ENCODE measurements at regions not wholly inside any gene's neighbourhood (a gene's known extent, or its start where the extent isn't known, plus 50 kb on each side); places are given as distances from the start of the nearest gene placed in this dataset.
A peak's percentile ranks its signal among the peaks of the same experiment; 100 is the strongest.
"Not testable (repeated sequence)": the region's sequence is repeated elsewhere in the genome, so short reads cannot be mapped to it uniquely, and the experiment has no call there.

- DNase-seq (ENCODE audit: low spot score), result no peak
These were observed 199.7 kb downstream of the CRLF2 start for GRCh38 chrX:1012678-1013300.

DNA sequence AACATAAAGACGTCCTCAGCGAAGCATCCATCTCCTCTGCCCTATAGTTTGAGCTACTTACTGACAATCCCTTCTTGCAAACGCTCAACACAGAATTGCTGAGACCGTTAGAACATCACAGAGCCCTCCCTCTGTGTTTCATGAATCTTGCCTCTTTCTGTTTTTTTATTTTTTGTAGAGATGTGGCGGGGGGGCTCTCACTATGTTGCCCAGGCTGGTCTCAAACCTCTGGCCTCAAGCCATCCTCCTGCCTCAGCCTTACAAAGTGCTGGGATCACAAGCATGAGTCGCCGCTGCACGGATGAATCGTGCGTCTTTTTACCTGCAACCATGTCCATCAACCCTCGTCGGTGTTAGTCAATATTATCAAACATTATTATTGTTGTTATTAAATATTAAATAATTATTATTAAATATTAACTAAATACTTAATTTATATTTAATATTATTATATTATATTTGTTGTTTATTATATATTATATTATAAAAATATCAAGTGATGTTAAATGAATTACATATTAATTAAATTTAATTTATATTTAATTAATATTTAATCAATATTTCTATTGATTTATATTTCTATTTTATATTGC lies 200.7 kb downstream of the CRLF2 start:
- DNase-seq (ENCODE audit: low spot score), result no peak

DNA sequence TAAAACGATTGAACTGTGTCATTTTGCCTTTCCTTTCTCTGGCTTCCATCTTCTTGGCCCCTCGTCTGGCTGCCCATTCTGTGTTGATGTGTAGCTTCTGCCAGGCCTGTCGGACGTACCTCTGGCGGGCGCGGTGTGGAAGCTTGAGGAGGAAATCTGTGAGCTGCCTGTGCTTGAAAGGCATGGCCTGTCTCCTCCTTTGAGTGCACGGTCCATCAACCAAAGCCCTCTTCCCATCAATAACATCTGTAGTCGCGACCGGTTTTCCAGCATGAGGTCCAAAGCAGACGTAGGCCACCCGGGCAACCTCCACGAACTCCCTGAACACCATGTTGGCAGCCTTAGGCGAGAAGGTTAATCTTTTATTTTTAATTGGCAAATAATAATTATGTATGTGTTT lies 202.7 kb downstream of the CRLF2 start:
- DNase-seq (ENCODE audit: low spot score), result no peak

- no peak for DNase-seq (ENCODE audit: low spot score)
These were observed 206.2 kb downstream of the CRLF2 start for GRCh38 chrX:1006156-1006730.

DNA sequence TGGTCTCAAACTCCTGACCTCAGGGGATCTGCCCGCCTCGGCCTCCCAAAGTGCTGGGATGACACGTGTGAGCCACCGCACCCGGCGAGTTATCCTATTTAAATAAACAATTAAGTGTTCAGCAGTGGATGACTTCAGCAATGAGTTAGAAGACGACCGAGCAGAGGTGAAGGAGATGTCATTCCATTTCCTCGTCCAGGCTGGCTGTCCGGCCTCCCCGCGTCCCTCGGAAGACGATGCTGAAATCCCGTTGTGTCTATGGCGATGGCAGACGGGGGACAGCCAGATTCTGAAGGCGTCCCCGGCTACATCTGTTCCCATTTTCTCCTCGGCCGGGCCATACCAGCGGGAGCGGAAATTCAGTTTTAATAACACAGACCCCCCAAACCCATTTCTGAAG lies 209.8 kb downstream of the CRLF2 start:
- DNase-seq (ENCODE audit: low spot score), result no peak

GRCh38 chrX:997631-998137 lies 214.8 kb downstream of the CRLF2 start:
- no peak for DNase-seq (ENCODE audit: low spot score)

GRCh38 chrX:994780-995179 lies 217.7 kb downstream of the CRLF2 start:
- DNase-seq (ENCODE audit: low spot score), result no peak

GRCh38 chrX:989959-990510 lies 222.4 kb downstream of the CRLF2 start:
- peak; percentile 82 for DNase-seq (ENCODE audit: low spot score)

DNA sequence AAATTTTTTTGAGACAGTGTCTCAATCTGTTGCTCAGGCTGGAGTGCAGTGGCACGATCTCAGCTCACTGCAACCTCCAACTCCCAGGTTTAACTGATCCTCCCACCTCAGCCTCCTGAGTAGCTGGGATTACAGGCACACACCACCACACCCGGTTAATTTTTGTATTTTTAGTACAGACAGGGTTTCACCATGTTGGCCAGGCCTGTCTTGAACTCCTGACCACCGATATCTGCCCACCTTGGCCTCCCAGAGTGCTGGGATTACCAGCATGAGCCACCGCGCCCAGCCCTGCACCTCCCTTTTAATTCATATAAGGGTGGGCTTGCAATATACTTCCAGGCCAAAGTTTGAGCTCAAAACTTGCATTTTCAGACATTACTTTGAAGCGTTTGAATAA lies 223.9 kb downstream of the CRLF2 start:
- DNase-seq (ENCODE audit: low spot score), result not testable (repeated sequence)

GRCh38 chrX:981791-982626 lies 230.4 kb downstream of the CRLF2 start:
- no peak for DNase-seq (ENCODE audit: low spot score)

DNA sequence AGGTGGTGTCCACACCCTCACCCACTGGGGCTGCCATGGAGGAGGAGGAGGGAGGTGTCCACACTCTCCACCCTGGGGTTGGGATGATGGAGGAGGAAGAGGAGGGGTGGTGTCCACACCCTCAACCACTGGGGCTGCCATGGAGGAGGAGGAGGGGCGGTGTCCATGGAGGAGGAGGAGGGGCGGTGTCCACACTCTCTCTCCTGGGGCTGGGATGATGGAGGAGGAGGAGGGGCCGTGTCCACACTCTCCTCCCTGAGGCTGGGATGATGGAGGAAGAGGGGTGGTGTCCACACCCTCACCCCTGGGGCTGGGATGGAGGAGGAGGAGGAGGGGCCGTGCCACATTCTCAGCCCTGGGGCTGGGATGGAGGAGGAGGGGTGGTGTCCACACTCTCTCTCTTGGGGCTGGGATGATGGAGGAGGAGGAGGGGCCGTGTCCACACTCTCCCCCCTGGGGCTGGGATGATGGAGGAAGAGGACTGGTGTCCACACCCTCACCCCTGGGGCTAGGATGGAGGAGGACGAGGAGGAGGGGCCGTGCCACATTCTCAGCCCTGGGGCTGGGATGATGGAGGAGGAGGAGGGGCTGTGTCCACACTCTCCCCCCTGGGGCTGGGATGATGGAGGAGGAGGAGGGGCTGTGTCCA lies 231.7 kb downstream of the CRLF2 start:
- DNase-seq (ENCODE audit: low spot score), result no peak

GRCh38 chrX:979127-979526 lies 233.3 kb downstream of the CRLF2 start:
- not testable (repeated sequence) for DNase-seq (ENCODE audit: low spot score)

DNA sequence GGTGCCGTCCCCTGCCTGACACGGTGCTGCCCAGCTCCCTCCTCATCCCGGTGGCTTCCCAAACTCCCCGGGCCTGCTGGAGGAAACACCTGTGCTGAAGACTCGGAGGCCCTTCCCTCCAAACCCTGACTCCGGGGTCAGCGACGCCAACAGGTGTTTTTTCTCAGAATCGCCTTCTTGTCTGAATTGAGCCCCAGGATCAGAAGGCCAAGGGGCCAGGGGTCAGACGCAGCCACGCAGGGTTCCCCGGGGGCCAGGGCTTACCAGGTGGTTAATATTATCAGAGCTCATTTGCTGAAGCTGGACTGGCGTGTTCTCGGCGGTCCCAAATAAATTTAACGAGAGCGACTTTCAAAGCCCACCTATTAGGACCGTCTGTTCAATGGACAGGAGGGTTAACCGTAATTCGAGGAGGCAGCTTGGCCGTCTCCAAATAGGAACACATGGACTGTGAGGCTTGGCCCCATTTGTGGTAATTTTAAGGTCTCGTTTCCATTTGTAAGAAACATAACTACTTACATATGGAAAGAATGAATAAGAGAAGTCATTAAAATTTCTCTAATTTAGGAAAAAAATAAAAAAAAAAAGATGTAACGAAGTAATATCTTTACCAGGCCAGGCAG lies 239.3 kb downstream of the CRLF2 start:
- no peak for DNase-seq (ENCODE audit: low spot score)

DNA sequence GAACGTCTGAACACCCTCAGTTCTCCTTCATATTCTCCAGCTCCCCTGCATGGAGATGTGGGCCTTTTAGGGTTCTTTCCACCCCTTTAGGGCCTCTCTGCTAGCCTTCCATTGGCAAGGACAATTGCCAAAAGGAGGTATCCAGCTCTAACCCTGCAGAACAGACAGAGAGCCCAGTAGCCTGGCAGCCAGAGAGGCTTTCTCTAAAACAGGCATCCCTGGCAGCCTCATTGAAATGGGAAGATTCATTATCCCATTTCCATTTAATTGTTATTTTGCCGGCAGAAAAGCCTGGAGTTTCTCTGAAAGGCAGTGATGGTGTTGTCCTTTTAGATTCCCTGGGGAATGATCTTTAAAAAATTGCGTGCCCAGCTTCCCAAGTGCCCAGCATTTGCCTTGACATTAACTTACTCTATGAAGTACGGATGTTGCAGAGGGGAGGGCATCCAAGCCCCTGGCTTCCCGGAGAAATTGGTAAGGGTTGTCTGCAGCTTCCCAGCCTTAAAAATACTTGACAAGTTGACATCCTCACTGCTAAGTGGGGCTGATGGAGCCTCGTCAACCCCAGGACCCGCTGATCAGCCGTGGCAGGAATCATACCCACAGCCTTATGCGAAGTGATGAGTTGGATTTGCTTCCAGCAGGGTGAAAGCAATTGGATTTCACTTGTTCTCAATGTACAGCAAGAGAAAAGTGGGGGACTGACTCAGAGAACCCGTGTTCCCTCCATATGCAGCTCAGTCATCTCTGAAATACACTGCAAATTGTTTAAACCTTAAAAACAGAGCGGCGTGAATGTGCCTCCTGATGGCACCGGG lies 244.1 kb downstream of the CRLF2 start:
- no peak for DNase-seq (ENCODE audit: low spot score)

- DNase-seq (ENCODE audit: low spot score), result no peak
These were observed 245.9 kb downstream of the CRLF2 start for GRCh38 chrX:966396-967070.

DNA sequence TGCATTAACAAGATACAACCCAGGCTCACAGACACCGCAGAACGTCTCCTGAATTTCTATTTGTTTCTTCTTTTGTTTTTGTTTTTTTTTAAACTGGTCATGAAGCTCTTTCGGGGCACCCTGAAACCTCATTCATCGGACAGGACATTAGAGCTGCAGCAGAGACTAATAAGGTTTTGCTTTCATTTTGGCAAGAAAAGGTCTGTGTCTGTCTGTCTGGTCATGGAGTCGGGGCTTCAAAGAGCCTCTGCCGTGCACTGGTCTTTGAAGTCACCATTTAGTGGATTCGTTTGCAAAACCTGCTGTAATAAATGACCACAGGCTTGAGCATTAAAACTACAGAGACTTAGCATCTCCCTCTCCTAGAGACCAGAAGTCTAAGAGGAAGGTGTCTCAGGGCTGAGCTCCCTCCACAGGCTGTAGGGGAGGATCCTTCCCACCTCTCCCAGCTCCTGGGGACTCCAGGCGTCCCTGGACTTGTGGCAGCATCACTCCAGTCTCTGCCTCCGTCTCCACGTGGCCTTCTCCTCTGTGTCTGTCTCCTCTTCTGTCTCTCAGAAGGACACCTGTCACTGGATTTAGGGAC lies 247.5 kb downstream of the CRLF2 start:
- no peak for DNase-seq (ENCODE audit: low spot score)

DNA sequence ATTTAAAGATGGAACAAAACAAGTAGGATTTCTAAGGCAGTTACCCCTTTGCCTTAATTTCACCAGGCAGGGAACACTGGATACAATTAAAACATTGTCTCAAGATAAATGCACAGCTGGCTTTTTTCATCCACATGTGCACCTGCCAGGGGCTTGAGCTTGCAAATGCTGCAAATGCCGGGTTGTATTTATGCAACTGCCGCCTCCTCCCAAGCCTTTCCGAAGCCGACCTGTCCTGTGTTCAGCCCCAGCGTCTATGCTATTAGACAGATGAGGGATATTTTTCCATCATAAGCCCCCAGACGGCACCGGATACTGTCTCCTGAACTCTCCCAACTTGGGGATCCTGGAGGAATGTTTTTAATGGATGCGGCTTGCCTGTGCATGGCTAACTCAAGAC lies 251.6 kb downstream of the CRLF2 start:
- no peak for DNase-seq (ENCODE audit: low spot score)

DNA sequence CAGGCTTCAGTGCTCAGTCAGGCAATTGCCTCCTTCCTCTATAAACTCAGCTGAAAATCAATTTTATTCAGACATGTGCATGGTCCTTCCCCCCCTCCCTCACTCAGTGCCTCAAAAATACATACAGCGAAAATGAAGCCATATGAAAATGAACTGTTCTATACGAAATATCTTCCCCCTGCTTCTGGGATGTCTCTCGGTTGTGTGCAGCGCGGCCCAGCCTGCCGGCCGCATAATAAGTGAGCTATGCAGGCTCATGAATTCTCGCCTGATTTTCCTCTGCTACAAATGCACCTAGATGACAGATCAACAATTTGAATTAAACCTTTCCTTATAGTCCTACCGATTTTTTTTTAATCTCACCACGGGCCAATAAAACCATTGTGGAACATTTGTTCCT lies 252.9 kb downstream of the CRLF2 start:
- no peak for DNase-seq (ENCODE audit: low spot score)

- DNase-seq (ENCODE audit: low spot score), result not testable (repeated sequence)
These were observed 257.2 kb downstream of the CRLF2 start for GRCh38 chrX:955168-955781.

Data from activated CD4-positive, alpha-beta T cell treated with anti-CD3 and anti-CD28 coated beads, Interleukin-2, Interleukin-4, amounts not matched to agents 100 ng/mL and 50 ng/mL, durations not matched to agents 16 hours and 8 hours (primary cell).